Heart right ventricle (tissue), 16 donors: ENCODE measurements at regions not wholly inside any gene's neighbourhood (a gene's known extent, or its start where the extent isn't known, plus 50 kb on each side); places are given as distances from the start of the nearest gene placed in this dataset.

Experiments
- ATAC-seq, 8 donors: fragments of 200-7000 bp; cut with Tn5 transposase; one replicate each; pipeline ENCODE4 v1.9.1; 2020; ENCODE audit warnings: mild to moderate bottlenecking in 8 of 8, moderate library complexity in 8 of 8, moderate number of reproducible peaks in 1 of 8
- DNase-seq, 2 donors: peaks; one replicate each; pipeline ENCODE4 v3.0.0-alpha.2; 2020
- H3K27ac ChIP-seq, 10 donors: fragments of 200-600 bp; sonication (generic) in 2 of 10; one replicate each; pipeline versions ENCODE4 v1.5.0 to v1.8.0; 2020 to 2022; ENCODE audit warnings: mild to moderate bottlenecking in 3 of 10
- H3K27me3 ChIP-seq, 7 donors: fragments of 200-600 bp; one replicate each; pipeline ENCODE4 v1.8.0; 2021 to 2022; ENCODE audit warnings: mild to moderate bottlenecking in 2 of 7
- H3K36me3 ChIP-seq, 9 donors: fragments of 200-600 bp; sonication (generic) in 1 of 9; one replicate each; pipeline versions ENCODE4 v1.5.0 to v1.8.0; 2020 to 2022; ENCODE audit warnings: mild to moderate bottlenecking in 2 of 9
- H3K4me1 ChIP-seq, 9 donors: fragments of 200-600 bp; sonication (generic) in 1 of 9; one replicate each; pipeline versions ENCODE4 v1.5.0 to v1.8.0; 2020 to 2022; ENCODE audit warnings: mild to moderate bottlenecking in 4 of 9
- H3K4me3 ChIP-seq, 10 donors: fragments of 200-600 bp; sonication (generic) in 2 of 10; one replicate each; pipeline versions ENCODE4 v1.5.0 to v1.8.0; 2020 to 2022; ENCODE audit warnings: mild to moderate bottlenecking in 7 of 10, moderate library complexity in 2 of 10
- H3K9me3 ChIP-seq, 11 donors: fragments of 200-600 bp in 10 of 11; sonication (generic) in 2 of 11; one replicate each; pipeline versions ENCODE4 v1.5.0 to v1.8.0; 2013 to 2022; ENCODE audit warnings: mild to moderate bottlenecking in 2 of 11, control low read depth in 1 of 11, moderate library complexity in 1 of 11
- CTCF ChIP-seq, 9 donors: fragments of 200-600 bp; sonication (generic) in 2 of 9; IDR thresholded peaks; one replicate each; pipeline versions ENCODE4 v1.5.0 to v1.8.0; 2021 to 2022; ENCODE audit warnings: antibody characterized with exemption in 9 of 9, mild to moderate bottlenecking in 5 of 9, moderate library complexity in 1 of 9
- WGBS, 2 donors: extraction: QIAGEN DNeasy Blood & Tissue Kit; methylation state at CpG; one replicate each; pipeline ENCODE4 v1.1.7; 2013; ENCODE audit warnings: inconsistent platforms in 1 of 2; 5-methylcytosine and 5-hydroxymethylcytosine counted together
- intact Hi-C, 10 donors: fragments of 100-400 bp; cut with DNase I; formaldehyde crosslinking; loops; one replicate each; pipeline versions ENCODE4 v1.11.1 to v1.14.2; 2022
- donor health status: Arrhythmogenic right ventricular cardiomyopathy.
- donor health status: ischemic (EF 13 %, LVEDD 7.1; RV severe dilation, severe dysfunction).
- donor health status: healthy with polysubstance abuse.
- donor health status: DM: no; HTN: yes; CAD: no.
- donor health status: DM: no; HTN: no; CAD: no.
- donor health status: ischemic (EF 25% LVEDD 6.9; RV normal size, moderate dysfunction).
- donor health status: ischemic (EF 25% LVEDD 5.7; RV mildly dilated, moderate dysfunction).
- donor health status: healthy.
- donor health status: DM: yes; HTN: yes; CAD: no.
- donor health status: Ischemic cardiomyopathy.
- donor health status: ischemic (EF 35%, LVEDD 5.7; RV mildly dilated, moderate dysfunction).
- donor health status: nonischemic (EF 11% LVEDD 7.7; RV severe dilation, severe dysfunction).
- donor health status: DM: yes; HTN: yes; CAD: no.
- donor health status: PGD.
- donor health status: ischemic (EF 29% LVEDD 5.4; RV normal size, mild dysfunction).
- donor health status: nonischemic (EF 23%, LVEDD 6.1; RV moderate dilation, normal function).

- Histone ChIP-seq H3K4me1 (peaks cover 0 to 3% (median 0%) of the 10 kb centered on the region in 9 donors), H3K27ac (no peak overlapping the region), H3K4me3 (no peak overlapping the region), H3K9me3 (peaks cover 0 to 16% (median 0%) of the 10 kb centered on the region in 11 donors), H3K36me3 (no peaks in the 10 kb centered on the region), H3K27me3 (peaks cover 0 to 11% (median 0%) of the 10 kb centered on the region in 7 donors)
- DNase-seq (no peak), ATAC-seq (no peak)
- intact Hi-C loops, result no loop called here
- TF ChIP-seq CTCF (IDR thresholded peaks at IDR 0.05), result no peak
- 75 to 80% methylated on average over 2 of the region's 2 CpGs for WGBS, 2 donors
Measured at GRCh38 chr5:175343308-175343707, 100.7 kb downstream of the DRD1 start.

- H3K9me3 ChIP-seq, result peaks cover 0 to 10% (median 0%) of the 10 kb centered on the region in 11 donors
- no peak overlapping the region for H3K27ac ChIP-seq
- peaks cover 0 to 11% (median 0%) of the 10 kb centered on the region in 7 donors for H3K27me3 ChIP-seq
- 71 to 76% methylated on average over 2 of the region's 2 CpGs for WGBS, 2 donors
- H3K4me3 ChIP-seq, result no peak overlapping the region
- intact Hi-C loops, result no loop called here
- no peaks in the 10 kb centered on the region for H3K36me3 ChIP-seq
- DNase-seq (no peak), ATAC-seq (no peak)
- TF ChIP-seq CTCF (IDR thresholded peaks at IDR 0.05), result no peak
- H3K4me1 ChIP-seq, result peaks cover 0 to 3% (median 0%) of the 10 kb centered on the region in 9 donors
Measured at GRCh38 chr5:175340180-175340579, 103.8 kb downstream of the DRD1 start.

GRCh38 chr5:175337680-175338079 lies 106.3 kb downstream of the DRD1 start:
- no peak for TF ChIP-seq CTCF (IDR thresholded peaks at IDR 0.05)
- Histone ChIP-seq H3K27me3 (peaks cover 0 to 11% (median 0%) of the 10 kb centered on the region in 7 donors), H3K27ac (no peak overlapping the region), H3K36me3 (no peaks in the 10 kb centered on the region), H3K4me1 (no peaks in the 10 kb centered on the region), H3K9me3 (peaks cover 0 to 2% (median 0%) of the 10 kb centered on the region in 11 donors), H3K4me3 (no peak overlapping the region)
- DNase-seq (no peak), ATAC-seq (no peak)
- intact Hi-C loops, result no loop called here
- WGBS, 2 donors, result 76 to 83% methylated on average over 3 of the region's 3 CpGs

- intact Hi-C loops, result no loop called here
- 34 to 39% methylated on average over 2 of the region's 2 CpGs for WGBS, 2 donors
- H3K36me3 ChIP-seq, result no peaks in the 10 kb centered on the region
- H3K4me1 ChIP-seq, result no peaks in the 10 kb centered on the region
- no peaks in the 10 kb centered on the region for H3K9me3 ChIP-seq
- no peak overlapping the region for H3K4me3 ChIP-seq
- TF ChIP-seq CTCF (IDR thresholded peaks at IDR 0.05), result no peak
- ATAC-seq (no peak), DNase-seq (no peak)
- no peak overlapping the region for H3K27ac ChIP-seq
- H3K27me3 ChIP-seq, result peaks cover 0 to 11% (median 0%) of the 10 kb centered on the region in 7 donors
Measured at GRCh38 chr5:175336781-175337180, 107.2 kb downstream of the DRD1 start.
